ENCODE measurements at regions not wholly inside any gene's neighbourhood (a gene's known extent, or its start where the extent isn't known, plus 50 kb on each side); places are given as distances from the start of the nearest gene placed in this dataset.
A peak's percentile ranks its signal among the peaks of the same experiment; 100 is the strongest.

DNA sequence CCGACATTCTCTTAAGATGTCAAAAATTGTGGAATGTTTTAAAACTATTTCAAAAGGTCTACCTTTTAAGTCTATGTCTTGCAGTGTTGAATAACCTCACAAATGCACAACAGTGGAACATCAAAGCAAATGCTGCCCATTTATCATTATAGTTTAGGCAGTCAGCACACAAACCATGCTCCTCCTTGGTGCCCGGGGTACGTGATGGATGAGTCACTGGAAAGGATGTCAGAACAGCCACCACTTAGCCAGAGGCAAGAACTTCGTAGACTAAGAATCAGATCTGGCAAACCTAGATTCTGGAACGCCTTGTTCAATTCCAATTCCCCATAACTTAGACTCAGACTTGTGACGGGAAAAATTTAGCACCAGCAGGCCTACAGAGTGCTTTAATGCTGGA lies 343.6 kb downstream of the FGF9 start:
- no peak for ATAC-seq

GRCh38 chr13:22017226-22017625 lies 346.4 kb downstream of the FGF9 start:
- no peak for ATAC-seq

DNA sequence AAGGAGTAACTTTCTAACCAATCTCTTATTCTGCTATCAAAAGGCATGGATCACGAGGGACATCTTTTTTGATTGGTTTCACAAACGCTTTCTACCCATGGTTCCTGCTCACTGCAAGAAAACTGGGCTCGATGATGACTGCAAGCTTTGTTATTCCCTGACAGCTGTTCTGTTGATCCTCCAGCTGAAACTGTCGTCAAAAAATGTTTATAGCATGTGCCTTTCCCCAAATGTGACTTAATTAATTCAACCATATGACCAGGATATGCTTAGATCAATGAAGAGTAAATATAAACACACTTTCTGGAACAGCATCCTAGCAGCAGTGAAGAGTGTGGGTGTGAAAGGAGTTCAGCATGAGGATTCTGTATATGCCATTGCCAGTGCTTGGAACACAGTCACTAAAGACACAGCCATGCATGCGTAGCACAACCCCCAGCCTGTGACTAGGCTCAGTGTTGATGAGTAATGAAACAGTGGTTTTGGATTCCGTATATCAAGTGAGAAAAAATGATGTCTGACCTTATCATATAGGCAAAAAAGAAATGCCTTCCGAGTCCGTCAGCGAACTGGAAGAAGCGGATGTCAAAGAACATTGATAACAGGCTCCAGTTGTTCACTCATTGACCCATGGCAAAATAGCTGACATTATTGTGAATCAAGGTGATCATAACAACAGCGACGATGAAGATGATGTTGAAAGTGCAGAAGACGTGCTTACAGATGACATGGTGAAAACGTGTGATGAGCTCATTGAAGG lies 347.4 kb downstream of the FGF9 start:
- ATAC-seq: no peak

DNA sequence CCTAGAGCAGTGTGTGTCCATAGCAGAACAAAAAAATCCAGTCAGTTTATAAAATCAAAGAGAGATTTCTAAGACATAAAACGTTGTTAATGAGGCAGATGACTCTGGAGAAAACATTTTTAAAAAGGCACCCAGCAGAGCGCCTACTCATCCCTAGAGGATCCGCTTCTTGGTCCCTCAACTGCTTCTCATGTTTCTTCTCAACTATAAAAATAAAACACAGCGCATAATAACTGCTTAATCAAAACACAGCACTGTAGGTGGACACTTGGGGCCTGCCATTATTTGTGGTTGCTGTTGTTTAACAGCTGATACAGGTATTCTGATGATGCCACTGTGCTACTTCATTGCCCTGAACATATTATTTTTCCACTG lies 347.9 kb downstream of the FGF9 start:
- no peak for ATAC-seq

- ATAC-seq: no peak
Observed at GRCh38 chr13:22024381-22024994, 353.6 kb downstream of the FGF9 start.

DNA sequence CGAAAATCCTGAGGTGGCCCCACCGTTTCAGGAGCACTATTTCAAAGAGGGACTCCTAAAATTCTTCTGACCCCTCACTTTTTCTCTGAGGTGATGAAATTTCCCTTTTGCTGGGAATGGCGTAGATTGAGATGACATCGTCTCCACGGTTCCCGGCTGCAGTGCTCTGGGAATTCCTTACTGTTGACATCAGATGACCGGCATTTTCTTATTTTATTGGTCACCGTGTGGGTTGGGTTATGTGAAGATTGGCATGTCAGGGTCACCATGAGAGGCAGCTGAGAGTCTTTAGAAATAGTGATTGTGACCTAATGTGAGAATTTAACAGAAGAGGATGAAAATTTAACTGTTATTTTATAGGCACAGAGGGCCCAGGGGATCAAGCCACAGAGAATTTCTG lies 356.7 kb downstream of the FGF9 start:
- no peak for ATAC-seq

DNA sequence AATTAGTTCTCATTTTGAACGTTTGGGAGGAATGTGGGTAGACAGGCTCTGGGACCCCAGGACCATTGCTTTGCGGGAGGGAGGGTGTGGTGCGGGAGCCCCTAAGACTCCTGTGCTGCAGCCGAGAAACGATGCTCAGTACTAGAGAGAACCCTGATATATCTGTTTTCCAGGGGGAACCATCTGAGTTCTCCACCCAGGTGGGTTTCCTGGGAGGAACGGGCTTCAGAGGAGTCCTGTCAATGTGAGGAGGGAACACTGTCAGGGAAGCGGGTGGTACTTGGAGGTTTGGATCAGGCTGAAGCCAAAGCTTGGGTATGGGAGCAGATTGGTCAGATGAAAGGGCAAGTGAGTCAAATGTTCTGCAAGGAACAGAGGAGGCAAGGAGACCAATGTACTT lies 358.0 kb downstream of the FGF9 start:
- no peak for ATAC-seq

GRCh38 chr13:22030321-22030720 lies 359.4 kb downstream of the FGF9 start:
- no peak for ATAC-seq

DNA sequence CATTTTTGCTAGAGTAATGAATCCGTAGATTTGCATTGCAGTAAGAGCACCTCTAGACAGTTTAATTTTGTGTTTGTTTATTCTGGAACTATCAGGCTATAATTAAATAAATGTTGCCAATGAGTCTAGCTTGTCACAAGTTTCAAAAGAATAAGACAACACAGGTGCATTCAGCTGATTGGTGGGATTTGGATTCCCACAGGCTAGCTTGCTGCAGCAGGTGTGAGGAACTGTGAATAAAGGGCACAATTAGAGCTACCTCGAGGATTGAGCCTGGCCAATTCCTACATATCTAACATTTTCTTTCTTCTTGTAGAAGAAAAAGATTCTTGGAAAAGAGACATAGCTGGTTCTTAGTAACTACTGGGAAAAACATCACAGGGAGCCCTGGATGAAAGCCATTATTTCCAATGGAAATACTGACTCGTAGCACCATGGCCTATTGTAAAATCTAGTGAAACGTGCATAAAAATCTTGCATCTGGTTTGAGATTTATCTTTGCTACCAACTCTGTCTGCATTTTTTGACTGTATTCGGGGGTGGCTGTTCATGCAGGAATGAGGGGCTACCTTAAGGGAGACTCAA lies 360.9 kb downstream of the FGF9 start:
- no peak for ATAC-seq

DNA sequence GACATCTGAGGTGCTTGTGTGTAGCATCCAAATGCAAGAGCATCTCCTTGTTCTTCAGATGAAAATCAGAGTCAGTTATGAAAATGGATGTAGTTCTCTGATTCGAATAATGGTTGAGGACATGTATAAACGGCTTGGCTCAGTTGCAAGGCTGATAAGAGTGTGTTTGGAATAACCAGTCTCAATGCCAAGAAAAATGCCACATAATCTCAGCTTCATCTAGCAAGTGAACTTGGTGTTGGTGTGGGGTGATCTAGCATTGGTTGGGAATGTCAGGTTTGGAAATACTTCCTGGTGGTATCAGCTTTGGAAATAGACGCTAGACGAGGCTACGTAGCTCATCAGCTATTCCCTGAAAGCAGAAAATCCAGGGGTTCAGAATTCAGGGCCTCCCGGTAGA lies 362.0 kb downstream of the FGF9 start:
- no peak for ATAC-seq

- no peak for ATAC-seq
Observed at GRCh38 chr13:22039961-22040360, 369.1 kb downstream of the FGF9 start.

GRCh38 chr13:22040810-22041364 lies 370.0 kb downstream of the FGF9 start:
- no peak for ATAC-seq

GRCh38 chr13:22041741-22042140 lies 370.9 kb downstream of the FGF9 start:
- no peak for ATAC-seq

GRCh38 chr13:22047082-22047784 lies 376.4 kb downstream of the FGF9 start:
- no peak for ATAC-seq

DNA sequence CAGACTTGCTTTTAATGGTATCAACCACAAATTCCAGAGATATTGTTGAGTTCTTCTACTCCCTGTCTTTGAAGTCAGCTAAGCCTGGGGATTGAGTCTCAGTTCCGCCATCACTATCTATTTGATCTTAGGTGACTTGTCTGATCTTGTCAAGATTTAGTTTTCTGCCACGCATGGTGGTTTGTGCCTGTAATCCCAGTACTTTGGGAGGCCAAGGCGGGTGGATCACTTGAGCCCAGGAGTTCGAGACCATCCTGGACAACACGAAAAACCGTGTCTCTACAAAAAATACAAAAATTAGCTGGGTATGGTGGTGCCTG lies 376.9 kb downstream of the FGF9 start:
- no peak for ATAC-seq

GRCh38 chr13:22049384-22049783 lies 378.5 kb downstream of the FGF9 start:
- ATAC-seq: no peak

DNA sequence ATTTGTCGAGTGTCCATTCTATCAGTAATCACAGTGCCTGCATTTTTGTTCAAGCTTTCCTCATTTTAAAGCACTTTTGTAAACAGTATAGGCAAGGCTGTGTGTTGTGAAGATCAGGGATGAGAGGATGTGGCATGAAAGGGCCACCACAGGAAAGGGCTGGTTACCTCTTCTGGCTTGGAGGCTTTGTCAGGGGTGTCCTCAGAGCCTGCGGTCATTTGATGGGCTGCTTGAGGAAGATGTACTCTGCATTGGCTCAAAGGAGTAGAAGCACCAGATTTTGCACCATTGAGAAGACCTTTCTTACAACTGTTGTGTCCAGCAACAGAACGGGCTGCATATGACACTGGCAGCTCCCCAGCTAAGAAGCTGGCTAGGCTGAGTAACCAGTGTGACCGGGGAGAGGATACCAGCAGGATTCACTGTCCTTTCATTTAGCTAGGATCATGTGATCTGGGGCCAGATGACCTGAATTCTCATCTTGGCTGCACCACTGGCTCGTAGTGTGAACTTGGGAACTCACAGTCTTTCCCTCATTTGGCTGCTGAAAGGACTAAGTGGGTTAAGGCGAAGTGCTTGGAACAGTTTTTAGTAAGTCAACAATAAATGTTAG lies 380.2 kb downstream of the FGF9 start:
- ATAC-seq: no peak

DNA sequence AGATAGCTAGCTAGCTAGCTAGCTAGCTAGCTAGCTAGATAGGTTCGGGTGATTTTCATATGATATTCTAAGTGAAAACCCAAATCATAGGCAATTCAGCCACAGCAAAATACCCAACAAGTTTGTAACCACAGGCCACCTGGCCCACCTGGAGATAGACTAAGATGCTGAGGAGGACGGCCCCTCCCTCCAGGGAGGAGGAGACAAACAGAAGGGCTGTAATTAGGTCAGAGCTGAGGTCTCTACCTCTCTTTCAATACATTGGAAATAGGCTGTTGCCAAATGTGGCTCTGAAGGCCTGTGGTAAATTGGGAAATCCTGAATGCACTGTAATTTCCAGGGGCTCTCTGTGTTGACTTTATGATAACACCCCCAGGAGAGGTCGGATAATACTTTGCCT lies 382.2 kb downstream of the FGF9 start:
- ATAC-seq: no peak

- no peak for ATAC-seq
Observed at GRCh38 chr13:22055259-22055658, 384.4 kb downstream of the FGF9 start.

GRCh38 chr13:22060187-22060586 lies 389.3 kb downstream of the FGF9 start:
- no peak for ATAC-seq

DNA sequence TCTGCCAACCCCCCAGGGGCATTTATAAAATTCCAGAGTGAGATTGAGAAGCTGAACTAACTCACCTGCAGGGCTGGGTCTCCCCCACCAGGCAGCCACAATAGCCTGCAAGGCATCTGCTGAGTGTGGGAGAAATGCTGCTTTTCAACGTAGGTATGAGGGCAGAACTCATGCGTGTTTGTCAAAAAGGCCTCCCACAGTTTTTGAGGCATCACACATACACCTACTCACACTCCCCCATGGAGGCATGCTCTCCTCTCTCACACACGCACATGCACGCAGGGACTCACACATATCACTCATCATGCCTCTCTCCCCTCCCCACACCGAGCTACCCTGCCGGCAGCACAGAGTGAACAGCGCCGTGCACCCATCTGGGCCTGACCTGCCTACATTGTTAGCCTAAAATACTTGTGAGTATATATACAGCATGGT lies 390.5 kb downstream of the FGF9 start:
- ATAC-seq: peak; percentile 90 to 93

- ATAC-seq: peak; percentile 25 to 26
Observed at GRCh38 chr13:22061806-22062391, 391.0 kb downstream of the FGF9 start.

Data from activated CD4-positive, CD25-positive, alpha-beta regulatory T cell treated with anti-CD3 and anti-CD28 coated beads, Interleukin-2, amount 50 U/mL, for 24 hours (primary cell).